Mesenchymal stem cell (in vitro differentiated cells and primary cell): ENCODE measurements at regions not wholly inside any gene's neighbourhood (a gene's known extent, or its start where the extent isn't known, plus 50 kb on each side); places are given as distances from the start of the nearest gene placed in this dataset.

Source experiments
- DNase-seq: peaks from one replicate; pipeline ENCODE4 v3.0.0-alpha.2; 2013
- H2AFZ ChIP-seq: one replicate; pipeline ENCODE4 v1.6.1; 2013; ENCODE audit warnings: low read depth, mild to moderate bottlenecking, control low read depth, inconsistent platforms, low read length, moderate library complexity
- H2AK5ac ChIP-seq: 2 replicates; pipeline ENCODE4 v1.6.1; 2013; ENCODE audit warnings: low read length, moderate library complexity, mild to moderate bottlenecking, inconsistent platforms; ENCODE audit not compliant: severe bottlenecking
- H2BK120ac ChIP-seq: one replicate; pipeline ENCODE4 v1.6.1; 2013; ENCODE audit warnings: low read depth, mild to moderate bottlenecking, inconsistent platforms, low read length, moderate library complexity
- H2BK12ac ChIP-seq, 2 experiments: one replicate each; pipeline ENCODE4 v1.6.1; 2013; ENCODE audit warnings: inconsistent platforms in 2 of 2, low read length in 2 of 2, mild to moderate bottlenecking in 2 of 2, moderate library complexity in 2 of 2, control low read depth in 1 of 2
- H2BK15ac ChIP-seq: one replicate; pipeline ENCODE4 v1.6.1; 2013; ENCODE audit warnings: mild to moderate bottlenecking, low read depth, inconsistent platforms; ENCODE audit not compliant: poor library complexity, severe bottlenecking
- H2BK5ac ChIP-seq: 2 replicates; pipeline ENCODE4 v1.6.1; 2013; ENCODE audit warnings: low read depth, mild to moderate bottlenecking, low read length, control low read depth, inconsistent platforms; ENCODE audit not compliant: poor library complexity, severe bottlenecking
- H3K14ac ChIP-seq, 2 experiments: one replicate each; pipeline ENCODE4 v1.6.1; 2013; ENCODE audit warnings: inconsistent platforms in 2 of 2, low read length in 2 of 2, control low read depth in 1 of 2, mild to moderate bottlenecking in 1 of 2, moderate library complexity in 1 of 2
- H3K18ac ChIP-seq, 2 experiments: one replicate each; pipeline ENCODE4 v1.6.1; 2013; ENCODE audit warnings: inconsistent platforms in 2 of 2, low read length in 2 of 2, control low read depth in 1 of 2, low read depth in 1 of 2, mild to moderate bottlenecking in 1 of 2
- H3K23ac ChIP-seq, 2 experiments: one replicate each; pipeline ENCODE4 v1.6.1; 2013; ENCODE audit warnings: inconsistent platforms in 2 of 2, low read length in 2 of 2, mild to moderate bottlenecking in 2 of 2, moderate library complexity in 2 of 2, control low read depth in 1 of 2
- H3K27ac ChIP-seq: 2 replicates; pipeline ENCODE4 v1.5.1; 2013; ENCODE audit warnings: mild to moderate bottlenecking, moderate library complexity, low read length, control low read depth, inconsistent platforms; ENCODE audit not compliant: poor library complexity, severe bottlenecking
- H3K27me3 ChIP-seq, 2 experiments: 2 replicates each; pipeline versions ENCODE4 v1.6.1 to v1.7.0; 2013; ENCODE audit warnings: low read length in 2 of 2, mild to moderate bottlenecking in 2 of 2, moderate library complexity in 2 of 2, control low read depth in 1 of 2, inconsistent platforms in 1 of 2; ENCODE audit not compliant: control insufficient read depth in 1 of 2, insufficient read depth in 1 of 2
- H3K36me3 ChIP-seq, 2 experiments: 2 replicates each; pipeline versions ENCODE4 v1.6.1 to v1.7.0; 2013; ENCODE audit warnings: low read length in 2 of 2, control low read depth in 1 of 2, inconsistent platforms in 1 of 2, low read depth in 1 of 2, mild to moderate bottlenecking in 1 of 2; ENCODE audit not compliant: insufficient read depth in 2 of 2, control insufficient read depth in 1 of 2
- H3K4ac ChIP-seq, 2 experiments: one replicate each; pipeline ENCODE4 v1.6.1; 2013; ENCODE audit warnings: inconsistent platforms in 2 of 2, low read length in 2 of 2, mild to moderate bottlenecking in 2 of 2, moderate library complexity in 2 of 2, control low read depth in 1 of 2, low read depth in 1 of 2
- H3K4me1 ChIP-seq: 2 replicates; pipeline ENCODE4 v1.6.1; 2013; ENCODE audit warnings: low read depth, low read length, control low read depth; ENCODE audit not compliant: control insufficient read depth, insufficient read depth
- H3K4me2 ChIP-seq: 2 replicates; pipeline ENCODE4 v1.6.1; 2013; ENCODE audit warnings: low read length, mild to moderate bottlenecking, inconsistent platforms; ENCODE audit not compliant: poor library complexity, severe bottlenecking
- H3K4me3 ChIP-seq, 2 experiments: 2 replicates each; pipeline versions ENCODE4 v1.5.1 to v1.7.0; 2013; ENCODE audit warnings: low read length in 2 of 2, mild to moderate bottlenecking in 2 of 2, control low read depth in 1 of 2, low read depth in 1 of 2; ENCODE audit not compliant: insufficient read depth in 1 of 2
- H3K79me1 ChIP-seq: replicated peaks from 2 replicates; pipeline ENCODE4 v1.6.1; 2013; ENCODE audit warnings: mild to moderate bottlenecking, control low read depth, low read length, inconsistent platforms; ENCODE audit not compliant: poor library complexity, severe bottlenecking
- H3K9ac ChIP-seq: 2 replicates; pipeline ENCODE4 v1.7.0; 2013; ENCODE audit warnings: mild to moderate bottlenecking, low read length, moderate library complexity
- H3K9me3 ChIP-seq: 2 replicates; pipeline ENCODE4 v1.7.0; 2013; ENCODE audit warnings: mild to moderate bottlenecking, low read length; ENCODE audit not compliant: control insufficient read depth
- H4K8ac ChIP-seq: one replicate; pipeline ENCODE4 v1.6.1; 2013; ENCODE audit warnings: inconsistent platforms, mild to moderate bottlenecking, low read length, moderate library complexity
- H4K91ac ChIP-seq: one replicate; pipeline ENCODE4 v1.6.1; 2013; ENCODE audit warnings: mild to moderate bottlenecking, low read length, inconsistent platforms
- WGBS: methylation state at CpG from one replicate; pipeline ENCODE4 v1.1.7; 2013; ENCODE audit warnings: mixed read lengths; 5-methylcytosine and 5-hydroxymethylcytosine counted together

- Histone ChIP-seq H3K9ac (no peak overlapping the region), H4K91ac (no peak overlapping the region), H3K14ac (no peak overlapping the region), H3K27ac (no peak overlapping the region), H4K8ac (no peak overlapping the region), H2BK12ac (no peak overlapping the region), H3K23ac (no peak overlapping the region), H3K4ac (no peak overlapping the region), H3K9me3 (peaks cover 4% of the 10 kb centered on the region), H3K4me2 (no peak overlapping the region), H3K4me3 (no peak overlapping the region), H3K79me1 (no peaks in the 10 kb centered on the region), H2BK15ac (no peak overlapping the region), H3K36me3 (no peaks in the 10 kb centered on the region), H2BK120ac (no peak overlapping the region), H2BK5ac (no peak overlapping the region), H2AK5ac (no peak overlapping the region), H3K4me1 (peaks cover 1% of the 10 kb centered on the region), H3K27me3 (no peaks in the 10 kb centered on the region), H3K18ac (no peak overlapping the region), H2AFZ (no peak overlapping the region)
- no peak for DNase-seq
- 100% methylated on average over 2 of the region's 3 CpGs for WGBS
Observed at GRCh38 chr5:56414066-56414465, 180.9 kb upstream of the ANKRD55 start.

GRCh38 chr5:56413546-56413945, 180.4 kb upstream of the ANKRD55 start:
- Histone ChIP-seq H3K4me3 (no peak overlapping the region), H2AFZ (no peak overlapping the region), H3K4ac (no peak overlapping the region), H3K4me1 (peaks cover 1% of the 10 kb centered on the region), H3K23ac (no peak overlapping the region), H2AK5ac (no peak overlapping the region), H3K18ac (no peak overlapping the region), H2BK120ac (no peak overlapping the region), H3K9me3 (no peaks in the 10 kb centered on the region), H4K91ac (no peak overlapping the region), H3K27me3 (no peaks in the 10 kb centered on the region), H2BK12ac (no peak overlapping the region), H3K36me3 (no peaks in the 10 kb centered on the region), H3K79me1 (no peaks in the 10 kb centered on the region), H3K27ac (no peak overlapping the region), H3K4me2 (no peak overlapping the region), H2BK15ac (no peak overlapping the region), H3K9ac (no peak overlapping the region), H2BK5ac (no peak overlapping the region), H4K8ac (no peak overlapping the region), H3K14ac (no peak overlapping the region)
- 54% methylated on average over 1 of the region's 4 CpGs for WGBS
- DNase-seq, result no peak

GRCh38 chr5:56412601-56413379, 179.7 kb upstream of the ANKRD55 start:
- H2AFZ ChIP-seq, result peak overlapping the region; percentile 61
- peak overlapping the region in 1 of 2 experiments; percentile 41 for H3K14ac ChIP-seq
- H3K27ac ChIP-seq, result no peak overlapping the region
- H3K79me1 ChIP-seq, result no peaks in the 10 kb centered on the region
- H2BK12ac ChIP-seq, result peak overlapping the region; percentile 18 to 96
- H4K8ac ChIP-seq, result peak overlapping the region; percentile 33
- H3K9ac ChIP-seq, result no peak overlapping the region
- H2BK5ac ChIP-seq, result no peak overlapping the region
- H3K36me3 ChIP-seq, result no peaks in the 10 kb centered on the region
- no peak overlapping the region for H3K4me2 ChIP-seq
- peaks cover 1% of the 10 kb centered on the region for H3K4me1 ChIP-seq
- peak overlapping the region in 1 of 2 experiments; percentile 49 for H3K4ac ChIP-seq
- peak overlapping the region in 1 of 2 experiments; percentile 83 for H3K23ac ChIP-seq
- no peak overlapping the region for H3K4me3 ChIP-seq
- peak; percentile 50 for DNase-seq
- H3K9me3 ChIP-seq, result no peaks in the 10 kb centered on the region
- peak overlapping the region; percentile 71 for H2BK120ac ChIP-seq
- peak overlapping the region; percentile 12 for H2BK15ac ChIP-seq
- H3K27me3 ChIP-seq, result no peaks in the 10 kb centered on the region
- H4K91ac ChIP-seq, result peak overlapping the region; percentile 9
- no peak overlapping the region for H2AK5ac ChIP-seq
- H3K18ac ChIP-seq, result peak overlapping the region; percentile 57 to 66
- WGBS, result 85% methylated on average over 6 of the region's 9 CpGs

GRCh38 chr5:56410696-56411095, 177.6 kb upstream of the ANKRD55 start:
- H3K27me3 ChIP-seq, result no peaks in the 10 kb centered on the region
- H3K4me3 ChIP-seq, result no peak overlapping the region
- H3K4ac ChIP-seq, result peak overlapping the region in 1 of 2 experiments; percentile 53
- no peak overlapping the region for H4K8ac ChIP-seq
- no peak overlapping the region for H3K27ac ChIP-seq
- peak overlapping the region in 1 of 2 experiments; percentile 71 for H3K14ac ChIP-seq
- DNase-seq, result no peak
- no peaks in the 10 kb centered on the region for H3K36me3 ChIP-seq
- H3K9me3 ChIP-seq, result no peaks in the 10 kb centered on the region
- H4K91ac ChIP-seq, result no peak overlapping the region
- no peaks in the 10 kb centered on the region for H3K79me1 ChIP-seq
- no peak overlapping the region for H2AFZ ChIP-seq
- peak overlapping the region in 1 of 2 experiments; percentile 85 for H3K18ac ChIP-seq
- peak overlapping the region; percentile 75 to 90 for H2BK12ac ChIP-seq
- H3K23ac ChIP-seq, result no peak overlapping the region
- no peak overlapping the region for H2BK15ac ChIP-seq
- H2AK5ac ChIP-seq, result peak overlapping the region; percentile 80
- 100% methylated on average over 6 of the region's 6 CpGs for WGBS
- H2BK5ac ChIP-seq, result no peak overlapping the region
- no peak overlapping the region for H2BK120ac ChIP-seq
- H3K9ac ChIP-seq, result no peak overlapping the region
- peaks cover 1% of the 10 kb centered on the region for H3K4me1 ChIP-seq
- H3K4me2 ChIP-seq, result no peak overlapping the region
